Pancreas (tissue), 10 donors: ENCODE measurements at regions not wholly inside any gene's neighbourhood (a gene's known extent, or its start where the extent isn't known, plus 50 kb on each side); places are given as distances from the start of the nearest gene placed in this dataset.

Experiments
- ATAC-seq, 4 donors: fragments of 200-7000 bp; cut with Tn5 transposase; one replicate each; pipeline versions ENCODE4 v1.8.0 to v1.9.1; 2020; ENCODE audit warnings: mild to moderate bottlenecking in 4 of 4, moderate library complexity in 4 of 4
- DNase-seq, 6 donors: peaks; one replicate each; pipeline ENCODE4 v3.0.0-alpha.2; 2020
- FAIRE-seq: peaks from 2 replicates; lab custom pipeline; 2012; peaks lifted over from hg19 to GRCh38; lab: Jason Lieb, UNC
- H3K27ac ChIP-seq, 4 donors: fragments of 200-600 bp; sonication (generic); 1 replicate in 3 of 4; 2 replicates in 1 of 4; pipeline versions ENCODE4 v1.5.0 to v1.8.0; 2020
- H3K27me3 ChIP-seq, 4 donors: fragments of 200-600 bp; one replicate each; pipeline ENCODE4 v1.8.0; 2021
- H3K36me3 ChIP-seq, 3 donors: fragments of 200-600 bp; sonication (generic) in 1 of 3; one replicate each; pipeline versions ENCODE4 v1.5.0 to v1.8.0; 2020 to 2021
- H3K4me1 ChIP-seq, 3 donors: fragments of 200-600 bp; one replicate each; pipeline ENCODE4 v1.8.0; 2021
- H3K4me3 ChIP-seq, 4 donors: fragments of 200-600 bp; sonication (generic) in 2 of 4; one replicate each; pipeline versions ENCODE4 v1.5.0 to v1.8.0; 2020 to 2021
- H3K9me3 ChIP-seq, 4 donors: fragments of 200-600 bp; one replicate each; pipeline ENCODE4 v1.8.0; 2021
- WGBS, 2 donors: extraction: QIAGEN DNeasy Blood & Tissue Kit; methylation state at CpG; one replicate each; pipeline ENCODE4 v1.1.7; 2013; 5-methylcytosine and 5-hydroxymethylcytosine counted together
- intact Hi-C, 3 donors: fragments of 100-400 bp; cut with DNase I; formaldehyde crosslinking; loops; one replicate each; pipeline versions ENCODE4 v1.11.1 to v1.14.2; 2022
- TF ChIP-seq, protein P1 (sequence below), 4 donors: fragments of 200-600 bp; sonication (generic) in 3 of 4; IDR thresholded peaks; one replicate each; pipeline versions ENCODE4 v1.5.0 to v1.8.0; 2021; ENCODE audit warnings: antibody characterized with exemption in 4 of 4
- donor health status: healthy with polysubstance abuse.
- donor health status: DM: no; HTN: no; CAD: no; lungs with moderate emphysema.
- donor health status: DM: no; HTN: no; CAD: no.
- donor health status: control.
- donor health status: control.
- donor health status: Bipolar disorder and iron deficiency.
- donor health status: DM: yes; HTN: yes; CAD: no.
- donor health status: DM: no; HTN: no; CAD: no.
- donor health status: DM: no; HTN: no; CAD: no.
- donor health status: DM: yes; HTN: yes; CAD: no.

DNA sequence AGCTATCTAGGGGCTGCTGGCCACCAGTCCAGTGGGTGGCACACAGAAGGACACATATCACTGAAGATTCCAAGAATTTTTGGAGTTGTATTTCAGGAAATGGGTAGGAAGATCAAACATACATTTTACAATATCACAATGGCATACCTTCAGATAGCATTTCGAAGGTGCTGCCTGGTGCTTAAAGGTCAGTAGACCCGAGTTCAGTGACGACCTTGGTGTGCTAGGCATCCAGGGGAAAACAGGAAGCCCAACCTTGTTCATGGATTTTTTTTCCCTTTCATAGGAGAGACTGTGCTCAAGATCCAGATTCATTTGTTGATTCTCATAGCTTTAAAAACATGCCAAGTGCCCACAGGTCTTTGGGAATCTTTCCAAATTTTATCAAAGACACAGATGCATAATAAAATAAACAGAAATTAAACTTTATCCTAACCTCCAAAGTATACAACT lies 51.0 kb upstream of the RCBTB2 start:
- TF ChIP-seq, protein P1, sequence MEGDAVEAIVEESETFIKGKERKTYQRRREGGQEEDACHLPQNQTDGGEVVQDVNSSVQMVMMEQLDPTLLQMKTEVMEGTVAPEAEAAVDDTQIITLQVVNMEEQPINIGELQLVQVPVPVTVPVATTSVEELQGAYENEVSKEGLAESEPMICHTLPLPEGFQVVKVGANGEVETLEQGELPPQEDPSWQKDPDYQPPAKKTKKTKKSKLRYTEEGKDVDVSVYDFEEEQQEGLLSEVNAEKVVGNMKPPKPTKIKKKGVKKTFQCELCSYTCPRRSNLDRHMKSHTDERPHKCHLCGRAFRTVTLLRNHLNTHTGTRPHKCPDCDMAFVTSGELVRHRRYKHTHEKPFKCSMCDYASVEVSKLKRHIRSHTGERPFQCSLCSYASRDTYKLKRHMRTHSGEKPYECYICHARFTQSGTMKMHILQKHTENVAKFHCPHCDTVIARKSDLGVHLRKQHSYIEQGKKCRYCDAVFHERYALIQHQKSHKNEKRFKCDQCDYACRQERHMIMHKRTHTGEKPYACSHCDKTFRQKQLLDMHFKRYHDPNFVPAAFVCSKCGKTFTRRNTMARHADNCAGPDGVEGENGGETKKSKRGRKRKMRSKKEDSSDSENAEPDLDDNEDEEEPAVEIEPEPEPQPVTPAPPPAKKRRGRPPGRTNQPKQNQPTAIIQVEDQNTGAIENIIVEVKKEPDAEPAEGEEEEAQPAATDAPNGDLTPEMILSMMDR (IDR thresholded peaks at IDR 0.05), result no peak
- 8 to 12% methylated on average over 3 of the region's 3 CpGs for WGBS, 2 donors
- no peak for DNase-seq
- Histone ChIP-seq H3K27ac (peak overlapping the region in 1 of 4 donors; percentile 1), H3K9me3 (no peaks in the 10 kb centered on the region), H3K4me1 (peaks cover 0 to 17% (median 10%) of the 10 kb centered on the region in 3 donors), H3K27me3 (no peaks in the 10 kb centered on the region), H3K36me3 (no peaks in the 10 kb centered on the region), H3K4me3 (no peak overlapping the region)
- intact Hi-C loops, result loop anchor here in 2 of 3 donors (10.0 kb wide), 2 partner anchors 249 to 469 kb away; no protein-coding TSS in a partner anchor
- ATAC-seq, result no peak
- no peak for FAIRE-seq

DNA sequence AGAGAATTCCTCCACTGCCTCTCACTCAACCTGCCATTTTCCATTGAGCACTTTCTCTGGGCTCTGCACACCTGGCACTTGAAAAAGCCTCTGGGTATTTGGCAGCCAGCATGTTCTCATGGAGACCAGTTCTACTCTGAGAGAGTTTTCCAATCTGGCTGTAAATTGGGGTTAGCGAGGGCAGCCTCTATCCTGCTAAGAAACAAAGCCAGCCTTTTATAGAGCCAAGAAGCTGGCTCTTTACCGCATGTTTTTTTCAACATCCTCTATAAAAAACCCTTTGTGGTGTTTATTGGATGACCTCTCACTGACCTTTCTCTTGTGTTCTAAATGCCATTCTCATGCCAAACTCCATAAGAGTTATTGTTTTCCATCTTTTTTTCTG lies 52.6 kb upstream of the RCBTB2 start:
- Histone ChIP-seq H3K4me1 (peaks cover 7 to 17% (median 15%) of the 10 kb centered on the region in 3 donors), H3K36me3 (no peaks in the 10 kb centered on the region), H3K9me3 (no peaks in the 10 kb centered on the region), H3K27ac (peak overlapping the region in 3 of 4 donors; percentile 13 to 65 (median 51)), H3K27me3 (no peaks in the 10 kb centered on the region), H3K4me3 (no peak overlapping the region)
- TF ChIP-seq, protein P1 (IDR thresholded peaks at IDR 0.05), result no peak
- intact Hi-C loops, result loop anchor here in 2 of 3 donors (10.0 kb wide), 2 partner anchors 251 to 471 kb away; no protein-coding TSS in a partner anchor
- 37 to 53% methylated on average over 2 of the region's 2 CpGs for WGBS, 2 donors
- ATAC-seq, result peak; percentile 67 to 81 (median 74)
- DNase-seq, result peak in 1 of 6 donors; percentile 35
- peak; percentile 84 for FAIRE-seq

DNA sequence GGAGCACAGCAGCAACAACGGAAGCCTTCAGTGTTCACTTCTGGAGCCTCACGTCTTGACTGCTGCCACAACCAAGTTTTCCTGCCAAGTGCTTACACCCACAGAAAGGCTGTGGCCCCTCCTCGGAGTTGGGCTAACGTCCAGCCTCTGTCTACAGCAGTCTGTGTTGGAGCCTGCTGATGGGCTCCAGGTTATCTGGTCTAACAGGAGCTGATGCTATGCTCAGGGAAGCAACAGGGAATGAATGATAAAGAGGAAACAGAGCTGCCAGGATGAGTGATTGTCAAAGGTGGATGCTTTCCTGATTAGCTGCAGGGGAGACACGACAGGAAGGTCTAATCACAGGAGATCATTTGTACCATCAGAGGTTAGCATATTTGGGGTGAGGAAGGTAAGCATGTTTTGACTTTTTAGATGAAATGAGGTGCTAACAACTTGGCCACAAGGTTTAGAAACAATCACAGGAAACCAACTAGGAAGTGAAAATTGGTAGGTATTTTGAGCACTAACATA lies 53.8 kb upstream of the RCBTB2 start:
- TF ChIP-seq, protein P1 (IDR thresholded peaks at IDR 0.05), result no peak
- ATAC-seq (peak in 3 of 4 donors; percentile 33 to 50 (median 33)), FAIRE-seq (no peak), DNase-seq (peak in 1 of 6 donors; percentile 20)
- H3K27ac ChIP-seq, result peak overlapping the region in 3 of 4 donors; percentile 0 to 35 (median 3)
- no peak overlapping the region for H3K4me3 ChIP-seq
- peaks cover 7 to 17% (median 15%) of the 10 kb centered on the region in 3 donors for H3K4me1 ChIP-seq
- H3K9me3 ChIP-seq, result no peaks in the 10 kb centered on the region
- intact Hi-C loops, result loop anchor here in 2 of 3 donors (10.0 kb wide), 2 partner anchors 252 to 472 kb away; no protein-coding TSS in a partner anchor
- whole genome bisulfite sequencing, 2 donors, result 25 to 31% methylated on average over 5 of the region's 5 CpGs
- H3K27me3 ChIP-seq, result no peaks in the 10 kb centered on the region
- H3K36me3 ChIP-seq, result no peaks in the 10 kb centered on the region

DNA sequence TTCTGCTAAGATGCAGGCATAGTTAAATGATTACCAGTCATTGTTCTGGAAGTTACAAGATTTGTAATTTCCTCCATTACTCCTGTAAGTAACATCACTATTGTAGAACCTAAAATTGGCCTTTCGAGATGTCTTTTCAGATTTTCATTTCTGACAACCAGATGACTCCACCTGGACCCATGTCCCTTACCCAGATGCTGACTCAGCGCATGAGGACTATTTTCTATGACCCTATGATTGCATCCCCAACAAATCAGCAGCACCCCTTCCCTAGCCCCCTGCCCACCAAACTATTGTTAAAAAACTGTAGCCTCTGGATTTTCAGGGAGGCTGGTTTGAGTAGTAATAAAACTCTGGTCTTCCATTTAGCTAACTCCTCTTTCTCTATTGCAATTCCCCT lies 55.2 kb upstream of the RCBTB2 start:
- WGBS, 2 donors, result 96 to 100% methylated on average over 2 of the region's 2 CpGs

More for the DNA sequence above, 55.2 kb upstream of the RCBTB2 start:
- no peak for DNase-seq
- no peak for ATAC-seq
- Histone ChIP-seq H3K9me3 (no peaks in the 10 kb centered on the region), H3K27ac (no peak overlapping the region), H3K27me3 (no peaks in the 10 kb centered on the region), H3K4me1 (peaks cover 7 to 21% (median 15%) of the 10 kb centered on the region in 3 donors), H3K4me3 (no peak overlapping the region), H3K36me3 (no peaks in the 10 kb centered on the region)
- TF ChIP-seq, protein P1 (IDR thresholded peaks at IDR 0.05), result no peak
- FAIRE-seq, result no peak
- intact Hi-C loops, result loop anchor here in 2 of 3 donors (10.0 kb wide), 2 partner anchors 253 to 473 kb away; no protein-coding TSS in a partner anchor
